ENCODE measurements at regions not wholly inside any gene's neighbourhood (a gene's known extent, or its start where the extent isn't known, plus 50 kb on each side); places are given as distances from the start of the nearest gene placed in this dataset.

DNA sequence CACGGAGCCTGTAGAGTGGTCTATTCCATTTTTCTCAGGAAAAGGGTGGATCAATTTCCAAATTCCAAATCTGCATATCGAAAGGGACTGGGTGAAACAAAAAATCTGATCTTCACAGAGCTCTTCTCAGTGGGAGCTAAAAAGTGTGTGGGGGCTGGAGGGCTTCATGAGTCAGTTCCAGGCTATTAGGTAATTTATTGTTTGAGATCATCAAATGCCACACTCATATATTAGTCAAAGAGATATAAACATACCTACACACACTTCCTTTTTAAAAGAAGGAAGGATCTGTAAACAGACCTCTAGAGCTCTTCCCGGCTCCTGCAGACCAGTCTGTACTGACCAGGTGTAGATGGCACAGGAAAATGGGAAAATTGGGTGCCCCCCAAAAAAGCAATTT, 175.4 kb downstream of the ZBTB18 start:
- TF ChIP-seq CTCF (IDR thresholded peaks at IDR 0.05) = no peak
- TF ChIP-seq POLR2A (IDR thresholded peaks at IDR 0.05) = no peak
